Nephron progenitor cell (in vitro differentiated cells): ENCODE measurements at regions not wholly inside any gene's neighbourhood (a gene's known extent, or its start where the extent isn't known, plus 50 kb on each side); places are given as distances from the start of the nearest gene placed in this dataset.
A peak's percentile ranks its signal among the peaks of the same experiment; 100 is the strongest.
"Not testable (repeated sequence)": the region's sequence is repeated elsewhere in the genome, so short reads cannot be mapped to it uniquely, and the experiment has no call there.

Experiments used
- DNase-seq: peaks from one replicate; pipeline ENCODE4 v3.0.0; 2021
- H3K27ac Mint-ChIP-seq: 2 replicates; pipeline ENCODE4 v1.8.0; 2021; ENCODE audit warnings: mild to moderate bottlenecking, moderate library complexity, mixed read lengths
- H3K27me3 Mint-ChIP-seq: 2 replicates; pipeline ENCODE4 v1.8.0; 2021; ENCODE audit warnings: mild to moderate bottlenecking, low read depth, mixed read lengths; ENCODE audit not compliant: poor library complexity
- H3K36me3 Mint-ChIP-seq: 2 replicates; pipeline ENCODE4 v1.8.0; 2021; ENCODE audit warnings: low read depth, mixed read lengths
- H3K4me1 Mint-ChIP-seq: 2 replicates; pipeline ENCODE4 v1.8.0; 2021; ENCODE audit warnings: mixed read lengths
- H3K4me3 Mint-ChIP-seq: 2 replicates; pipeline ENCODE4 v1.8.0; 2021; ENCODE audit warnings: mild to moderate bottlenecking, moderate library complexity, mixed read lengths
- H3K9me3 Mint-ChIP-seq: 2 replicates; pipeline ENCODE4 v1.8.0; 2021; ENCODE audit warnings: mild to moderate bottlenecking, moderate library complexity, mixed read lengths
- CTCF ChIP-seq: fragments of 200-600 bp; sonication (generic); IDR thresholded peaks from 2 replicates; pipeline ENCODE4 v1.5.0; 2021; ENCODE audit warnings: antibody characterized with exemption

GRCh38 chr10:33010132-33011037 is 52.4 kb upstream of the ITGB1 start:
- no peaks in the 10 kb centered on the region for H3K9me3 Mint-ChIP-seq
- peaks cover 14% of the 10 kb centered on the region for H3K4me1 Mint-ChIP-seq
- no peak overlapping the region for H3K4me3 Mint-ChIP-seq
- no peak for DNase-seq
- H3K27me3 Mint-ChIP-seq: peaks cover 15% of the 10 kb centered on the region
- no peak overlapping the region for H3K27ac Mint-ChIP-seq
- peak; percentile 40 for TF ChIP-seq CTCF
- no peaks in the 10 kb centered on the region for H3K36me3 Mint-ChIP-seq

GRCh38 chr10:33009244-33010131 is 51.5 kb upstream of the ITGB1 start:
- DNase-seq: no peak
- H3K27ac Mint-ChIP-seq: no peak overlapping the region
- no peaks in the 10 kb centered on the region for H3K36me3 Mint-ChIP-seq
- H3K4me1 Mint-ChIP-seq: peaks cover 16% of the 10 kb centered on the region
- peaks cover 15% of the 10 kb centered on the region for H3K27me3 Mint-ChIP-seq
- no peak overlapping the region for H3K4me3 Mint-ChIP-seq
- no peak for TF ChIP-seq CTCF
- no peaks in the 10 kb centered on the region for H3K9me3 Mint-ChIP-seq

- Mint-ChIP-seq H3K36me3 (no peaks in the 10 kb centered on the region), H3K27ac (no peak overlapping the region), H3K9me3 (no peaks in the 10 kb centered on the region), H3K27me3 (peaks cover 15% of the 10 kb centered on the region), H3K4me3 (no peak overlapping the region), H3K4me1 (peaks cover 16% of the 10 kb centered on the region)
- peak; percentile 70 for DNase-seq
- TF ChIP-seq CTCF: peak; percentile 99
These were observed 50.6 kb upstream of the ITGB1 start for GRCh38 chr10:33008499-33009243.

GRCh38 chr10:33007731-33008381 is 49.8 kb upstream of the ITGB1 start:
- H3K36me3 Mint-ChIP-seq, H3K4me3 Mint-ChIP-seq, H3K27ac Mint-ChIP-seq, H3K9me3 Mint-ChIP-seq, DNase-seq: not testable (repeated sequence)
- Mint-ChIP-seq H3K4me1 (peaks cover 16% of the 10 kb centered on the region), H3K27me3 (peaks cover 15% of the 10 kb centered on the region)
